ENCODE measurements at regions not wholly inside any gene's neighbourhood (a gene's known extent, or its start where the extent isn't known, plus 50 kb on each side); places are given as distances from the start of the nearest gene placed in this dataset.
"Not testable (repeated sequence)": the region's sequence is repeated elsewhere in the genome, so short reads cannot be mapped to it uniquely, and the experiment has no call there.

DNA sequence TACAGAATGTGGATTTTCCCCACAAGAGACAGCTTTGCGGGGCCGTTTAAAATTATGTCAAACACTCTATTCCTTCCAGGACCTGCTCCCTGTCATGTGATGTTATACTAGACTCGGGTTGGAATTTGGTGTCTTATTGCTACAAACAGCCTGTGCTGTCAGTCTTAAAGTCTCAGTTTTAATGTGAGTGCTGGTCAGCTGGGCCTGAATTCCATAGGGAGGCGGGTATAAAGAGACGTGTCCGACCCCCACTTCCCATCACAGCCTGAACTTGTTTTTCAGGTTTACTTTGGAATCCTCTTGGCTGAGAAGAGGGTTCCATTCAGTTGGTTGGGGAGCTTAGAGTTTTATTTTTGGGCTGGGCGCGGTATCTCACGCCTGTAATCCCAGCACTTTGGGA is 146.5 kb upstream of the ZNF469 start:
- TF ChIP-seq, protein P1, sequence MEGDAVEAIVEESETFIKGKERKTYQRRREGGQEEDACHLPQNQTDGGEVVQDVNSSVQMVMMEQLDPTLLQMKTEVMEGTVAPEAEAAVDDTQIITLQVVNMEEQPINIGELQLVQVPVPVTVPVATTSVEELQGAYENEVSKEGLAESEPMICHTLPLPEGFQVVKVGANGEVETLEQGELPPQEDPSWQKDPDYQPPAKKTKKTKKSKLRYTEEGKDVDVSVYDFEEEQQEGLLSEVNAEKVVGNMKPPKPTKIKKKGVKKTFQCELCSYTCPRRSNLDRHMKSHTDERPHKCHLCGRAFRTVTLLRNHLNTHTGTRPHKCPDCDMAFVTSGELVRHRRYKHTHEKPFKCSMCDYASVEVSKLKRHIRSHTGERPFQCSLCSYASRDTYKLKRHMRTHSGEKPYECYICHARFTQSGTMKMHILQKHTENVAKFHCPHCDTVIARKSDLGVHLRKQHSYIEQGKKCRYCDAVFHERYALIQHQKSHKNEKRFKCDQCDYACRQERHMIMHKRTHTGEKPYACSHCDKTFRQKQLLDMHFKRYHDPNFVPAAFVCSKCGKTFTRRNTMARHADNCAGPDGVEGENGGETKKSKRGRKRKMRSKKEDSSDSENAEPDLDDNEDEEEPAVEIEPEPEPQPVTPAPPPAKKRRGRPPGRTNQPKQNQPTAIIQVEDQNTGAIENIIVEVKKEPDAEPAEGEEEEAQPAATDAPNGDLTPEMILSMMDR (IDR thresholded peaks at IDR 0.05; ENCODE audit: insufficient read depth, low read length) = not testable (repeated sequence)
- TF ChIP-seq, protein P2, sequence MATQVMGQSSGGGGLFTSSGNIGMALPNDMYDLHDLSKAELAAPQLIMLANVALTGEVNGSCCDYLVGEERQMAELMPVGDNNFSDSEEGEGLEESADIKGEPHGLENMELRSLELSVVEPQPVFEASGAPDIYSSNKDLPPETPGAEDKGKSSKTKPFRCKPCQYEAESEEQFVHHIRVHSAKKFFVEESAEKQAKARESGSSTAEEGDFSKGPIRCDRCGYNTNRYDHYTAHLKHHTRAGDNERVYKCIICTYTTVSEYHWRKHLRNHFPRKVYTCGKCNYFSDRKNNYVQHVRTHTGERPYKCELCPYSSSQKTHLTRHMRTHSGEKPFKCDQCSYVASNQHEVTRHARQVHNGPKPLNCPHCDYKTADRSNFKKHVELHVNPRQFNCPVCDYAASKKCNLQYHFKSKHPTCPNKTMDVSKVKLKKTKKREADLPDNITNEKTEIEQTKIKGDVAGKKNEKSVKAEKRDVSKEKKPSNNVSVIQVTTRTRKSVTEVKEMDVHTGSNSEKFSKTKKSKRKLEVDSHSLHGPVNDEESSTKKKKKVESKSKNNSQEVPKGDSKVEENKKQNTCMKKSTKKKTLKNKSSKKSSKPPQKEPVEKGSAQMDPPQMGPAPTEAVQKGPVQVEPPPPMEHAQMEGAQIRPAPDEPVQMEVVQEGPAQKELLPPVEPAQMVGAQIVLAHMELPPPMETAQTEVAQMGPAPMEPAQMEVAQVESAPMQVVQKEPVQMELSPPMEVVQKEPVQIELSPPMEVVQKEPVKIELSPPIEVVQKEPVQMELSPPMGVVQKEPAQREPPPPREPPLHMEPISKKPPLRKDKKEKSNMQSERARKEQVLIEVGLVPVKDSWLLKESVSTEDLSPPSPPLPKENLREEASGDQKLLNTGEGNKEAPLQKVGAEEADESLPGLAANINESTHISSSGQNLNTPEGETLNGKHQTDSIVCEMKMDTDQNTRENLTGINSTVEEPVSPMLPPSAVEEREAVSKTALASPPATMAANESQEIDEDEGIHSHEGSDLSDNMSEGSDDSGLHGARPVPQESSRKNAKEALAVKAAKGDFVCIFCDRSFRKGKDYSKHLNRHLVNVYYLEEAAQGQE (IDR thresholded peaks at IDR 0.05; ENCODE audit: insufficient replicate concordance, low read depth) = not testable (repeated sequence)
